Uterus (tissue), 3 donors: ENCODE measurements at regions not wholly inside any gene's neighbourhood (a gene's known extent, or its start where the extent isn't known, plus 50 kb on each side); places are given as distances from the start of the nearest gene placed in this dataset.

ENCODE experiments used
- DNase-seq, 2 donors: peaks; one replicate each; pipeline ENCODE4 v3.0.0-alpha.2; 2019 to 2020
- H3K27ac ChIP-seq, 2 donors: fragments of 200-600 bp; sonication (generic); 1 replicate in 1 of 2; 2 replicates in 1 of 2; pipeline ENCODE4 v1.5.1; 2016 to 2018
- H3K27me3 ChIP-seq, 2 donors: fragments of 200-600 bp; sonication (generic); one replicate each; pipeline ENCODE4 v1.5.1; 2018 to 2019; ENCODE audit warnings: control low read depth in 1 of 2
- H3K36me3 ChIP-seq, 2 donors: fragments of 200-600 bp; sonication (generic); one replicate each; pipeline ENCODE4 v1.5.1; 2019; ENCODE audit warnings: control low read depth in 1 of 2
- H3K4me1 ChIP-seq, 2 donors: fragments of 200-600 bp; sonication (generic); one replicate each; pipeline ENCODE4 v1.5.1; 2018 to 2019; ENCODE audit warnings: control low read depth in 1 of 2
- H3K4me3 ChIP-seq, 2 donors: fragments of 200-600 bp; sonication (generic); 1 replicate in 1 of 2; 2 replicates in 1 of 2; pipeline ENCODE4 v1.5.1; 2018 to 2019; ENCODE audit warnings: mild to moderate bottlenecking in 1 of 2
- H3K9me3 ChIP-seq, 2 donors: fragments of 200-600 bp; sonication (generic); one replicate each; pipeline ENCODE4 v1.5.1; 2019; ENCODE audit warnings: control low read depth in 1 of 2
- CTCF ChIP-seq, 4 experiments: fragments of 200-600 bp in 2 of 4; fragments of 450-650 bp in 2 of 4; sonication (generic) in 2 of 4; IDR thresholded peaks; one replicate each; pipeline ENCODE4 v1.5.1; 2016 to 2019; ENCODE audit warnings: antibody characterized with exemption in 4 of 4, mild to moderate bottlenecking in 2 of 4, moderate library complexity in 1 of 4
- POLR2A ChIP-seq, 2 donors: fragments of 450-650 bp; IDR thresholded peaks; one replicate each; pipeline ENCODE4 v1.6.1; 2016; ENCODE audit warnings: antibody characterized with exemption in 2 of 2, mild to moderate bottlenecking in 1 of 2, moderate library complexity in 1 of 2
- intact Hi-C: fragments of 100-400 bp; cut with DNase I; formaldehyde crosslinking; loops from one replicate; pipeline ENCODE4 v1.15.1; 2023; ENCODE audit warnings: low total_unique reads
- donor health status: DM: yes; HTN: yes; CAD: no.

GRCh38 chr4:31651541-31651940, 931.4 kb downstream of the PCDH7 start:
- intact Hi-C loops, result no loop called here
- Histone ChIP-seq H3K27ac (no peak overlapping the region), H3K4me1 (no peaks in the 10 kb centered on the region), H3K4me3 (no peak overlapping the region), H3K27me3 (no peaks in the 10 kb centered on the region), H3K36me3 (no peaks in the 10 kb centered on the region), H3K9me3 (no peaks in the 10 kb centered on the region)
- no peak for TF ChIP-seq POLR2A (IDR thresholded peaks at IDR 0.05)
- TF ChIP-seq CTCF (IDR thresholded peaks at IDR 0.05), result no peak
- DNase-seq, result no peak

- Histone ChIP-seq H3K27me3 (no peaks in the 10 kb centered on the region), H3K27ac (no peak overlapping the region), H3K36me3 (no peaks in the 10 kb centered on the region), H3K9me3 (no peaks in the 10 kb centered on the region), H3K4me1 (no peaks in the 10 kb centered on the region), H3K4me3 (no peak overlapping the region)
- DNase-seq, result no peak
- TF ChIP-seq POLR2A (IDR thresholded peaks at IDR 0.05) (no peak), CTCF (IDR thresholded peaks at IDR 0.05) (no peak)
- intact Hi-C loops, result no loop called here
Observed at GRCh38 chr4:31655328-31655727, 935.2 kb downstream of the PCDH7 start.

GRCh38 chr4:31657859-31658570, 937.8 kb downstream of the PCDH7 start:
- TF ChIP-seq POLR2A (IDR thresholded peaks at IDR 0.05), result no peak
- TF ChIP-seq CTCF (IDR thresholded peaks at IDR 0.05), result no peak
- intact Hi-C loops, result no loop called here
- Histone ChIP-seq H3K4me1 (no peaks in the 10 kb centered on the region), H3K27me3 (no peaks in the 10 kb centered on the region), H3K9me3 (no peaks in the 10 kb centered on the region), H3K4me3 (no peak overlapping the region), H3K27ac (no peak overlapping the region), H3K36me3 (no peaks in the 10 kb centered on the region)
- DNase-seq, result no peak

- Histone ChIP-seq H3K4me1 (no peaks in the 10 kb centered on the region), H3K4me3 (no peak overlapping the region), H3K27me3 (no peaks in the 10 kb centered on the region), H3K36me3 (no peaks in the 10 kb centered on the region), H3K27ac (no peak overlapping the region), H3K9me3 (no peaks in the 10 kb centered on the region)
- DNase-seq, result no peak
- TF ChIP-seq POLR2A (IDR thresholded peaks at IDR 0.05), result no peak
- no peak for TF ChIP-seq CTCF (IDR thresholded peaks at IDR 0.05)
- intact Hi-C loops, result no loop called here
Observed at GRCh38 chr4:31660916-31661315, 940.7 kb downstream of the PCDH7 start.

- H3K27ac ChIP-seq, result no peak overlapping the region
- no peak overlapping the region for H3K4me3 ChIP-seq
- DNase-seq, result no peak
- H3K9me3 ChIP-seq, result no peaks in the 10 kb centered on the region
- H3K36me3 ChIP-seq, result no peaks in the 10 kb centered on the region
- H3K4me1 ChIP-seq, result no peaks in the 10 kb centered on the region
- no peak for TF ChIP-seq CTCF (IDR thresholded peaks at IDR 0.05)
- TF ChIP-seq POLR2A (IDR thresholded peaks at IDR 0.05), result no peak
- intact Hi-C loops, result no loop called here
- no peaks in the 10 kb centered on the region for H3K27me3 ChIP-seq
Observed at GRCh38 chr4:31662951-31663350, 942.8 kb downstream of the PCDH7 start.
